HUES6 (cell line): ENCODE measurements at regions not wholly inside any gene's neighbourhood (a gene's known extent, or its start where the extent isn't known, plus 50 kb on each side); places are given as distances from the start of the nearest gene placed in this dataset.

Experiments used
- H3K27ac ChIP-seq: 2 replicates; pipeline ENCODE4 v1.7.0; 2013; ENCODE audit warnings: low read depth, mild to moderate bottlenecking, low read length, inconsistent platforms
- H3K27me3 ChIP-seq: 2 replicates; pipeline ENCODE4 v1.6.1; 2013; ENCODE audit warnings: low read length; ENCODE audit not compliant: control insufficient read depth, insufficient read depth
- H3K36me3 ChIP-seq: 2 replicates; pipeline ENCODE4 v1.6.1; 2013; ENCODE audit warnings: low read length; ENCODE audit not compliant: control insufficient read depth, insufficient read depth
- H3K4me1 ChIP-seq: 2 replicates; pipeline ENCODE4 v1.6.1; 2013; ENCODE audit warnings: low read length; ENCODE audit not compliant: control insufficient read depth, insufficient read depth
- H3K4me3 ChIP-seq: 2 replicates; pipeline ENCODE4 v1.5.1; 2013; ENCODE audit warnings: low read depth, low read length
- H3K9ac ChIP-seq: one replicate; pipeline ENCODE4 v1.6.1; 2013; ENCODE audit warnings: mild to moderate bottlenecking, low read length
- H3K9me3 ChIP-seq: 2 replicates; pipeline ENCODE4 v1.6.1; 2013; ENCODE audit warnings: low read depth, low read length; ENCODE audit not compliant: control insufficient read depth, insufficient read depth

DNA sequence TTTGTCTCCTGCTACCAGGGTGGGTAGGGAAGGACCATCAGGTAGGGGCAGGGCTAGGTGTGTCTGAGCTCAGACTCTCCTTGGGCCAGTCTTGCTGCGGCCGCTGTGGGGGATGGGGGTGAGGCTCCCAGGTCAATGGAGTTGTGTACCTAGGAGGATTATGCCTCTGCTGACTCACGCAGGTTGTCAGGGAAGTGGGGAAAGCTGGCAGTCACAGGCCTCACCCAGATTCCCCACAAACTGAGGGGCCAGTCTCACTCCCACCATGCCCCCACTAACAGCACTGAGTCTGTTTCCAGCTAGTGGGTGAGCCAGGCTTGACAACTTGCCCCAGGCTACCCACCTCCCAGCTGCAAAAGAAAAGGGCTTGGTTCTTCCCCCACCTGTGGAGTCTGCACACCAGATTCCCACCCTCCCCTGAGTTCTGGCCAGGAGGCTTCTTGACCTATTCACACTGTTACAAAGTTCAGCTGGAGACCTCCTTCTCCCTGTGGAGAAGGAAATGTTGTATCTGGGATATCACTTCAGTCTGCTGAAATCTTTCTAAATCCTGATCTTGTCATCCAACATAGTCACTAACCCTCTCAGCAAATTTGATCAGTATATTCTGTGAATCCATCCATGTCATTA is 69.2 kb upstream of the GJA8 start:
- Histone ChIP-seq H3K27me3 (no peaks in the 10 kb centered on the region), H3K36me3 (no peaks in the 10 kb centered on the region), H3K9ac (peak overlapping the region; percentile 68), H3K27ac (peak overlapping the region; percentile 86), H3K4me3 (peak overlapping the region; percentile 29; the same call in 1 of the 2 replicates), H3K4me1 (peaks cover 57% of the 10 kb centered on the region), H3K9me3 (no peaks in the 10 kb centered on the region)

GRCh38 chr1:147834181-147834580 is 68.4 kb upstream of the GJA8 start:
- Histone ChIP-seq H3K27me3 (no peaks in the 10 kb centered on the region), H3K9ac (peak overlapping the region; percentile 76), H3K27ac (peak overlapping the region; percentile 87; the same call in 1 of the 2 replicates), H3K4me1 (peaks cover 60% of the 10 kb centered on the region), H3K36me3 (no peaks in the 10 kb centered on the region), H3K4me3 (no peak overlapping the region; the same call in 1 of the 2 replicates), H3K9me3 (no peaks in the 10 kb centered on the region)

GRCh38 chr1:147834810-147835209 is 67.8 kb upstream of the GJA8 start:
- H3K4me1 ChIP-seq = peaks cover 60% of the 10 kb centered on the region

DNA sequence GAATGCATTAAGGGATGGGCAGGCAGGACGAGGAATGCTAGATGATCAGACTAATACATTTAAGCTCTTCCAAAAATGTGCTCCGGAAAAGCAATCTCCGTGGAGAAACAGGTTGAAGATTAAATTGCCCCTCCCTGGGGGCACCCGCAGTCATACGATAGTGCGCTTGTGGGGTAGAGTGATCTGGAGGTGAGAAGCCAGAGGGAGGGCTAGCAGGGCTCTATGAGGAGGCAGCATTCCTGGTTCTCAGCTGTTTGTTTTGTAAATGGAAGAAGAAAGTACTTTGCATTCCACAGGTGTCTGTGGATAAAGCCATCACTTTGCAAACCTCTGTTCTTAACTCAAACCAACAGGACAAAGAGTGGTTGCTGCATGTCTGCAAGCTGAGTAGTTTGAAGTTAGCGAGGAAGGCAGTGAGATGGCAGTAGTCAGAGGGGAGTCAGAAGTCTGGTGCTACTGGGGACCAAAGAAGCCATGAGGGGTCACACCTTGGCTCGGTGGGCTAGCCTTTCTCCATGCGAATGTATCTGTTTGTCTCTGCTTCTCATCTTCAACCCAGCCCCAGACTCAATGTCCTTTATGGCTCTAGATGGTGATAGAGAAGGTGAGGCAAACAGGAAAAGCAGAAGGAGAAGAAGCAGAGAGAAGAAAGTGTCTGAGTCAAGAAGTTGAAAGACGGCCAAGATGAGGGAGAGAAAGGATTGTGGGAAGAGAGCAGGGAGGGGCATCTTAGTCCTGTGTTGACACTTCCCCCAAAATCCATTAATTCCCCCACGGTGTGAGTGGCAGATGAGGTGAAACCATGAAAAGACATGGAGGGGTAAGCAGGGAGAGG is 65.2 kb upstream of the GJA8 start:
- H3K27ac ChIP-seq = peak overlapping the region; percentile 87
- H3K27me3 ChIP-seq = no peaks in the 10 kb centered on the region
- peaks cover 60% of the 10 kb centered on the region for H3K4me1 ChIP-seq
- H3K36me3 ChIP-seq = no peaks in the 10 kb centered on the region
- H3K9me3 ChIP-seq = no peaks in the 10 kb centered on the region
- H3K4me3 ChIP-seq = peak overlapping the region; percentile 25
- peak overlapping the region; percentile 53 for H3K9ac ChIP-seq

More at GRCh38 chr1:147834810-147835209, 67.8 kb upstream of the GJA8 start:
- no peak overlapping the region for H3K4me3 ChIP-seq
- H3K36me3 ChIP-seq = no peaks in the 10 kb centered on the region
- no peaks in the 10 kb centered on the region for H3K27me3 ChIP-seq
- peak overlapping the region; percentile 87; the same call in 1 of the 2 replicates for H3K27ac ChIP-seq
- H3K9ac ChIP-seq = peak overlapping the region; percentile 76
- H3K9me3 ChIP-seq = no peaks in the 10 kb centered on the region

DNA sequence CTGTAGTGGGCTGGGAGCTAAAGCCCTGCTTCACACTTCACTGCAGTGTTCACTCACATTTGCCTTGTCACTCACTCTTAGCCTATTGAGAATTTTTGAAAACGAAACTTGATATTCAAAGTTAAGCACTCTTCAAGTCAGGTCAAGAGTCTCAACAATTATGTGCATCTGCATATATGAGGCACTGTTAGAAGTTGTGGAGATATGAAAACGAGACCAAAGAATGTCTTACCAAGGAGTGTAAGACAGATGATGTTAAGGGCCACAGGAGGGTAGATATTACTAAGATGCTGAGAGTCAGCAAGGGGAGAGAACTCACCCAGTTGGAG is 64.7 kb upstream of the GJA8 start:
- H3K4me1 ChIP-seq = peaks cover 54% of the 10 kb centered on the region
- peak overlapping the region; percentile 53 for H3K9ac ChIP-seq
- H3K27me3 ChIP-seq = no peaks in the 10 kb centered on the region
- no peaks in the 10 kb centered on the region for H3K9me3 ChIP-seq
- H3K4me3 ChIP-seq = peak overlapping the region; percentile 25
- H3K36me3 ChIP-seq = no peaks in the 10 kb centered on the region
- peak overlapping the region; percentile 68; the same call in 1 of the 2 replicates for H3K27ac ChIP-seq

DNA sequence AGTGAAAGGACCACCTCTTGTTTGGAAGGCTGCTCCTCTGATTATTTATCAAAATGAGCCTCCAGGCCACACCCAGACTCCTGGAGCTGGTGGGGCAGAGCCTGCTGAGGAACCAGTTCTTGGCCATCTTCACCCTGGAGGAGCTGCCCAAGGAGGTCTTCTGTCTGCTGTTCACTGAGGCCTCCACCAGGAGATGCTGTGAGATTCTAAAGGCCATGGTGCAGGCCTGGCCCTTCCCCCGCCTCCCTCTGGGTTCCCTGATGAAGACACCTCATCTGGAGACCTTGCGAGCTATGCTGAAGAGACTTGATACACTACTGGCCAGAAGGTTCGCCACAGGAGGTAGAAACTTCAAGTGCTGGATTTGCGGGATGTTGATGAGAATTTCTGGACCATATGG is 61.7 kb upstream of the GJA8 start:
- Histone ChIP-seq H3K27me3 (no peaks in the 10 kb centered on the region), H3K9me3 (no peaks in the 10 kb centered on the region; the same call in 1 of the 2 replicates), H3K27ac (no peak overlapping the region), H3K9ac (no peak overlapping the region), H3K36me3 (no peaks in the 10 kb centered on the region), H3K4me3 (no peak overlapping the region), H3K4me1 (peaks cover 27% of the 10 kb centered on the region)

DNA sequence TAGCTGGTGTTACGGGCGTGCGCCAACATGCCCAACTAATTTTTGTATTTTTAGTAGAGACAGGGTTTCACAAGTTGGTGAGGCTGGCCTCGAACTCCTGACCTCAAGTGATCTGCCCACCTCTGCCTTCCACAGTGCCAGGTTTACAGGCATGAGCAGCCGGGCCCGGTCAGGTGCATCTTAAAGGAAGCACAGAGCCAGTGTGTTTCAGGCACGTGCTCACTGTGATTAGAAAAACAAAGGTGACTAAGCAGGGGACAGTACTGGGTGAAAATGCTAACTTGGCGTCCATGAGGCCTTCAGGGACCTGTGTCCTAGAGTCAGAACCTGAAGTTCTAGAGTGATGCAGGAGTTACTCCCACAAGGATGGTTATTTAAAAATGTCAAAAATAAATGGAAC is 60.0 kb upstream of the GJA8 start:
- peaks cover 11% of the 10 kb centered on the region for H3K4me1 ChIP-seq
- no peak overlapping the region for H3K9ac ChIP-seq
- no peaks in the 10 kb centered on the region for H3K36me3 ChIP-seq
- no peaks in the 10 kb centered on the region; the same call in 1 of the 2 replicates for H3K9me3 ChIP-seq
- no peak overlapping the region for H3K4me3 ChIP-seq
- no peaks in the 10 kb centered on the region for H3K27me3 ChIP-seq
- no peak overlapping the region for H3K27ac ChIP-seq

DNA sequence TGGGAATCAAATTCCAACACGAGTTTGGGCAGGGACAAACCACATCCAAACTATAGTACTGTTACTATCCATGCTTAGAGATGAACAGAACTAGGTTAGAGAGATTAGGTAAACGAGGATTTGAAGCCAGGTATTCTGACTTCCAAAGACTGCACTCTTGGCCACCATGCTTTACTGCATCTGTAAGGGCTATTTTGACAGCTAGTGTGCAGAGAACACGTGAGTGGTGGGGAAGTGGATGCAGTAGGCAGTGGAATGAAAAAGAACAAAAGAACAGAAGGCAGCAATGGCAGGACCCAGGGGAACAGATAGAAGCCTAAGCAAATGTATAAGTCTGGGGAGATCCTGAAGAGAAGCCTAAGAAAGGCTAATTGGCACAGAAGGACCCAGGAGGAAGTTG is 59.1 kb upstream of the GJA8 start:
- Histone ChIP-seq H3K9ac (no peak overlapping the region), H3K36me3 (no peaks in the 10 kb centered on the region), H3K27me3 (no peaks in the 10 kb centered on the region), H3K27ac (no peak overlapping the region), H3K4me3 (no peak overlapping the region), H3K4me1 (peaks cover 4% of the 10 kb centered on the region; the same call in 1 of the 2 replicates), H3K9me3 (no peaks in the 10 kb centered on the region; the same call in 1 of the 2 replicates)

- Histone ChIP-seq H3K4me1 (peaks cover 13% of the 10 kb centered on the region), H3K4me3 (no peak overlapping the region), H3K36me3 (no peaks in the 10 kb centered on the region), H3K27ac (no peak overlapping the region), H3K9me3 (no peaks in the 10 kb centered on the region; the same call in 1 of the 2 replicates), H3K9ac (no peak overlapping the region), H3K27me3 (no peaks in the 10 kb centered on the region)
These were observed 54.8 kb upstream of the GJA8 start for GRCh38 chr1:147847831-147848230.

- no peak overlapping the region for H3K27ac ChIP-seq
- H3K9me3 ChIP-seq = no peaks in the 10 kb centered on the region
- H3K27me3 ChIP-seq = no peaks in the 10 kb centered on the region
- no peaks in the 10 kb centered on the region for H3K36me3 ChIP-seq
- peaks cover 21% of the 10 kb centered on the region for H3K4me1 ChIP-seq
- H3K4me3 ChIP-seq = no peak overlapping the region
- no peak overlapping the region for H3K9ac ChIP-seq
These were observed 53.3 kb upstream of the GJA8 start for GRCh38 chr1:147849098-147849895.
